ENCODE measurements at regions not wholly inside any gene's neighbourhood (a gene's known extent, or its start where the extent isn't known, plus 50 kb on each side); places are given as distances from the start of the nearest gene placed in this dataset.

DNA sequence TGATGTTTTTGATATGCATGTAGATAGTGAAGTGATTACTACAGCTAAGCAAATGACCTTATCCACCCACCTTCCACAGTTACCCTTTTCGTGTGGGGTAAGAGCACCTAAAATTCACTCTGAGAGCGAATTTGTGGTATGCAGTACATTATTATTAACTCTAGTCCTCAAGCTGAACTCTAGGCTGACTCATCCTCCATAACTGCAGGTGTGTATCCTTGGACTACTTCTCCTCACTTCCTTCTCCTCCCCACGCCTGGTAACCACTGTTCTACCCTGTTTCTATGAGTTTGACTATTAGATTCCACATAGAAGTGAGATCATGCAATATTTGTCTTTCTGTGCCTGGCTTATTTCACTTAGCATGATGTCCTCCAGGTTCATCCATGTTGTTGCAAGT lies 484.6 kb downstream of the GATA3 start:
- TF ChIP-seq, protein P1, sequence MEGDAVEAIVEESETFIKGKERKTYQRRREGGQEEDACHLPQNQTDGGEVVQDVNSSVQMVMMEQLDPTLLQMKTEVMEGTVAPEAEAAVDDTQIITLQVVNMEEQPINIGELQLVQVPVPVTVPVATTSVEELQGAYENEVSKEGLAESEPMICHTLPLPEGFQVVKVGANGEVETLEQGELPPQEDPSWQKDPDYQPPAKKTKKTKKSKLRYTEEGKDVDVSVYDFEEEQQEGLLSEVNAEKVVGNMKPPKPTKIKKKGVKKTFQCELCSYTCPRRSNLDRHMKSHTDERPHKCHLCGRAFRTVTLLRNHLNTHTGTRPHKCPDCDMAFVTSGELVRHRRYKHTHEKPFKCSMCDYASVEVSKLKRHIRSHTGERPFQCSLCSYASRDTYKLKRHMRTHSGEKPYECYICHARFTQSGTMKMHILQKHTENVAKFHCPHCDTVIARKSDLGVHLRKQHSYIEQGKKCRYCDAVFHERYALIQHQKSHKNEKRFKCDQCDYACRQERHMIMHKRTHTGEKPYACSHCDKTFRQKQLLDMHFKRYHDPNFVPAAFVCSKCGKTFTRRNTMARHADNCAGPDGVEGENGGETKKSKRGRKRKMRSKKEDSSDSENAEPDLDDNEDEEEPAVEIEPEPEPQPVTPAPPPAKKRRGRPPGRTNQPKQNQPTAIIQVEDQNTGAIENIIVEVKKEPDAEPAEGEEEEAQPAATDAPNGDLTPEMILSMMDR (IDR thresholded peaks at IDR 0.05) = no peak
- no peak for ATAC-seq (ENCODE audit: low FRiP score)
- no peak for DNase-seq (ENCODE audit: low spot score)

DNA sequence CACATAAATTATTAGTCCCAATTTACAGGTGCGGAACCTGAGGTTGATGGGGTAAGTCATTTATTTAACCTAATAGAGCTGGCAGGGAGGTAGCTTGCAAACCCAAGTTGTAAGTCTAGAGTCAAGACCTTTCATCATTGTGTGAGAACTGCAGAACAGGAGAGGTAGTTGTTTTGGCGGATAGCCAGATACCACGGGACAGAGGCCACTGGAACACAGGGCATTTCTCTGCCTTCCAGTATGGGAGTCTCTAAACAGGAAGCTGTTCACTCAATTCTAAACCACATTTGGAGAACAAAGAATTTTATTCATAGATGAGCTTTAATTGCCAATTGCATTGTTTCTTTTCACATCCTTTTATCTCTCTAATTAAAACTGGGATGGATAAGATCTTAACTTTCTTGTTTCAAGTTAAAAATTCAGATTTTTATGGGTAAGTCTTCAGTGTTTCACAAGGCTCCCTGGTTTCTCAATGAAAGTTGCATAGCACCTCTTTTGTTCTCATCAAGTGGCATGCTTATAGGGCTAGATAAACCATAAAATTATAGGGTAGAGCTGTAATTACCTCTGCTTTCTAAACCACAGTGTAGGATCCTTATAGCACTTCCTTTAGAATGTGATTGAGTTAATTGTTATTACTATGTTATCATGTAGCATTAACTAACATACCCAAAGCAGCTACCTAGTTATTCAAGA lies 489.0 kb downstream of the GATA3 start:
- no peak for DNase-seq (ENCODE audit: low spot score)
- TF ChIP-seq, protein P1 (IDR thresholded peaks at IDR 0.05) = no peak

DNA sequence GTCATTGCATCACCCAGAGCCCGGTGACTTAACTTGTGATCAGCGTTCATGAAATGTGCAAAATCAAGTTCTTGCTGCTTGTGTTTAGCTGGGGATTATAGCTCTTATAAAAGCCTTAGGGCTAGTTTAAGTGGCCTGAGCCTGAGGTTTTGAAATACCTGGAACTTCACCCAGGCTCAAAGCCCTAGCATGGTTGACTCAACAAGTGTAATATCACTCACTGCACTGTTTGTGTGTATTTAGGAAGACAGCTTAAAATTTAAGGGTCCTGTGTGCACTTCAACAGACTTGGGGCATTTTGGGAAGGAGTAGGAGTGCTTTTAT lies 489.5 kb downstream of the GATA3 start:
- ATAC-seq (ENCODE audit: low FRiP score) (no peak), DNase-seq (ENCODE audit: low spot score) (no peak)
- TF ChIP-seq, protein P1 (IDR thresholded peaks at IDR 0.05) = no peak

More for the DNA sequence above, 489.0 kb downstream of the GATA3 start:
- ATAC-seq (ENCODE audit: low FRiP score) = no peak

DNA sequence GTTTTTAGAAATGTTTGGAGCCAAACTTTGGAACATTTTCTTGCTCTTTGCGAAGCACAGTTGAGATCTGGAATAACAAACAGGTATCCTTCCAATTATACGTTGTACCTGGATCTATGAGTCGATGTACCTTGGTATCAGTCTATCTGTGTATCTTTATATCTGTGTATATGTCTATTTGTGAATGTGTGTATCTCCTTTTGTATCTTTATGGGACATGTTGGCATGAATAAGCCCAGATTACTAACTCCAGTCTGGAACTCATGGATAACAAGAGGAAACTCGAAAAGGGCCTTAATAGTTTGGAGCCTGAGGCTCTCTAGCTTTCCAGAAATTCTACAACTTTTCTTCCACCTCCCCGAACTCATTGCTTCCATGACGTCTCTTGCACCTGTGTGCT lies 490.0 kb downstream of the GATA3 start:
- TF ChIP-seq, protein P1 (IDR thresholded peaks at IDR 0.05) = no peak
- DNase-seq (ENCODE audit: low spot score) (no peak), ATAC-seq (ENCODE audit: low FRiP score) (no peak)

DNA sequence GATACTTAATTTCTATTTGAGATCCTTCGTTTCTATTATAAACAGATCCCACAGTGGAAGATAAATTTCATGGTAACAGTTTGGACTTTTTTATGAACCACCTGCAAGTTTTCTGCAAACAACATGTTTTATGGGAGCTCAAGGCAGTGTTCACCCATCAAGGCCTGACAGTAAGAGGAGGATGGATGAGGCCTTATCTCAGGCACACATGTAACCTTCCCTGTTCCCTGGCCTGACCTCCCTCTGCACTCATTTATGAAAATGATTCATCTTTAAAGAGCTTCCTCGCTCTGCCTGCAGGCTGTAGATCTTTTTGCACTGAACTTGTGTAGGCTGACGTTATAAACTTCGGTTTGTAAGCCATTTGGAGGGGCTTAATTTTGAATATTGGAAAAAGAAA lies 500.1 kb downstream of the GATA3 start:
- no peak for DNase-seq (ENCODE audit: low spot score)
- TF ChIP-seq, protein P1 (IDR thresholded peaks at IDR 0.05) = no peak
- ATAC-seq (ENCODE audit: low FRiP score) = no peak

DNA sequence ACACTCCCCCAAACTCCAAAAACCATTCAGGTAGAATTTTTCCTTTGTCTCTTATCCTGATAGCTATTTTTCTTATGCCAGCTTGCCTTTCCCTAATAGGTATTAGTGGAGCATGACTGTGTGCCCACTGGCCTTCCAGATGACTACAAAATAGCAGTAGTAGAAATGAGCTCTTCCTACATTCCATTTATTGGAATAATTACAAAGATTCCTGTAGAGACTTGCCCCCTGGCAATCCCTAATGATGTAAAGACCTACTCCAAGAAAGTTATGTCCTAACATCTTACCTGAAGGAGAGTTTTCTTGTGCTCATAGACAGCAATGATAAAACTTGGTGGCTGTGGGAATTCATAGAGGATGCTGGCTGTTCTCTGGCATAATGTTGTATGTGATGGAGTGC lies 501.8 kb downstream of the GATA3 start:
- TF ChIP-seq, protein P1 (IDR thresholded peaks at IDR 0.05) = no peak
- DNase-seq (ENCODE audit: low spot score) = no peak
- ATAC-seq (ENCODE audit: low FRiP score) = no peak

DNA sequence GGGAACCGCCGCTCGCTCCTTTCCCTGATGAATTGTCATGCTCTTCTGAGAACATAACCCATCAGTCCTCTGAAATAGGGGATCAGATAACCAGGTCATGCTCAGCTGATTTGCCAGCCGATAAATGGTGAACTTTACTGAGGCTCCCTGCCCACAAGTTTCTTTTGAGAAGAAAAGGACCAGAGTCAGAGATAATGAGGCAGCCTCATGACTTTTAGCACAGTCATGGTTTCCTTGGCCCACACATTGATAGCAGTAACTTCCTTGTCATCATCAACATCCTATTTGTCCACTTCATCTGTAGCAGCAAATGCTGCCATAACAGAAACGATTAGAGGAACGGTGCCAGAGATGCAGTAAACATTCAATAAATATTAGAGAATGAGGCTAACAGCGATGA lies 509.0 kb downstream of the GATA3 start:
- TF ChIP-seq, protein P1 (IDR thresholded peaks at IDR 0.05) = no peak
- DNase-seq (ENCODE audit: low spot score) (no peak), ATAC-seq (ENCODE audit: low FRiP score) (no peak)
